ENCODE measurements at regions not wholly inside any gene's neighbourhood (a gene's known extent, or its start where the extent isn't known, plus 50 kb on each side); places are given as distances from the start of the nearest gene placed in this dataset.

GRCh38 chr18:32596501-32596900, 125.8 kb upstream of the GAREM1 start:
- TF ChIP-seq CTCF (IDR thresholded peaks at IDR 0.05): no peak
- no peak for TF ChIP-seq EP300 (IDR thresholded peaks at IDR 0.05)

Data from suprapubic skin (tissue), 3 donors.